A549 (cell line): ENCODE measurements at regions not wholly inside any gene's neighbourhood (a gene's known extent, or its start where the extent isn't known, plus 50 kb on each side); places are given as distances from the start of the nearest gene placed in this dataset.

ENCODE experiments used
- ATAC-seq, 2 experiments: fragments of 200-7000 bp in 1 of 2; fragments of >200 bp in 1 of 2; cut with Nextera tagmentation in 1 of 2; cut with Tn5 transposase in 1 of 2; 3 replicates each; pipeline versions ENCODE4 v1.8.0 to v1.9.1; 2018 to 2020; ENCODE audit warnings: mild to moderate bottlenecking in 1 of 2, moderate library complexity in 1 of 2
- CTCF ChIA-PET: fragments of 300-600 bp; sonication (Branson Sonifier 250); formaldehyde crosslinking; extraction: SDS; loops from one replicate; lab custom pipeline; 2021; ENCODE audit warnings: antibody characterized with exemption, inconsistent platforms; lab: Yijun Ruan, JAX
- POLR2A ChIA-PET: fragments of 350-600 bp; formaldehyde crosslinking; extraction: SDS; loops from one replicate; lab custom pipeline; 2021; ENCODE audit warnings: antibody characterized with exemption, inconsistent platforms; lab: Yijun Ruan, JAX
- DNase-seq, 2 experiments: peaks; one replicate each; pipeline versions ENCODE4 v3.0.0 to v3.0.0-alpha.2; 2011 to 2016; ENCODE audit warnings: low read depth in 1 of 2, low spot score in 1 of 2
- FAIRE-seq: peaks from 2 replicates; lab custom pipeline; 2011; peaks lifted over from hg19 to GRCh38; lab: Jason Lieb, UNC
- H3K27ac ChIP-seq, 2 experiments: fragments of >200 bp; sonication (Bioruptor Twin); formaldehyde crosslinking; 3 replicates each; pipeline ENCODE4 v1.5.1; 2016 to 2017
- H3K4me1 ChIP-seq: fragments of >200 bp; sonication (Bioruptor Twin); formaldehyde crosslinking; 3 replicates; pipeline ENCODE4 v1.6.1; 2016
- H3K4me2 ChIP-seq: fragments of >200 bp; sonication (Bioruptor Twin); formaldehyde crosslinking; 3 replicates; pipeline ENCODE4 v1.6.1; 2016
- H3K4me3 ChIP-seq: fragments of >200 bp; sonication (Bioruptor Twin); formaldehyde crosslinking; 3 replicates; pipeline ENCODE4 v1.5.1; 2016
- H3K9me3 ChIP-seq: fragments of >200 bp; sonication (Bioruptor Twin); formaldehyde crosslinking; 3 replicates; pipeline ENCODE4 v1.6.1; 2016
- BHLHE40 ChIP-seq: IDR thresholded peaks from 2 replicates; pipeline ENCODE4 v1.6.1; 2012; ENCODE audit warnings: low read depth, low read length, inconsistent platforms
- CBX2 ChIP-seq: fragments of 200-600 bp; sonication (generic); IDR thresholded peaks from 2 replicates; pipeline ENCODE4 v1.6.1; 2016; ENCODE audit warnings: low read depth, mild to moderate bottlenecking, borderline replicate concordance
- CBX8 ChIP-seq: fragments of 200-600 bp; sonication (generic); IDR thresholded peaks from 2 replicates; pipeline ENCODE4 v1.6.1; 2016
- CHD2 ChIP-seq: fragments of 150-350 bp; IDR thresholded peaks from 2 replicates; pipeline ENCODE4 v1.6.1; 2014; ENCODE audit warnings: low read length; ENCODE audit not compliant: partially characterized antibody
- EHMT2 ChIP-seq: fragments of 200-600 bp; sonication (generic); IDR thresholded peaks from 2 replicates; pipeline ENCODE4 v1.6.1; 2016; ENCODE audit warnings: antibody characterized with exemption, low read depth, mild to moderate bottlenecking, moderate library complexity
- FOSB ChIP-seq: fragments of 250-450 bp; sonication (Bioruptor Pico); IDR thresholded peaks from 2 replicates; pipeline ENCODE4 v1.5.0; 2020; ENCODE audit warnings: mild to moderate bottlenecking, moderate library complexity
- HOXA7 ChIP-seq: fragments of 250-450 bp; sonication (Bioruptor Pico); IDR thresholded peaks from 2 replicates; pipeline ENCODE4 v1.5.0; 2020; ENCODE audit warnings: mild to moderate bottlenecking, moderate library complexity
- HOXB13 ChIP-seq: fragments of 250-450 bp; sonication (Bioruptor Pico); IDR thresholded peaks from 2 replicates; pipeline ENCODE4 v1.5.0; 2020; ENCODE audit warnings: low read depth, mild to moderate bottlenecking, moderate library complexity
- JUN ChIP-seq, 2 experiments: fragments of >200 bp; sonication (Bioruptor Twin); formaldehyde crosslinking; IDR thresholded peaks; 2 replicates in 1 of 2; 3 replicates in 1 of 2; pipeline ENCODE4 v1.6.1; 2016 to 2017
- KDM1A ChIP-seq: fragments of 200-600 bp; sonication (generic); IDR thresholded peaks from 2 replicates; pipeline ENCODE4 v1.6.1; 2016; ENCODE audit warnings: low read depth, mild to moderate bottlenecking
- KDM5A ChIP-seq: fragments of 200-600 bp; sonication (generic); IDR thresholded peaks from 2 replicates; pipeline ENCODE4 v1.6.1; 2016; ENCODE audit warnings: antibody characterized with exemption, mild to moderate bottlenecking
- MAFK ChIP-seq: fragments of 450-650 bp; IDR thresholded peaks from 2 replicates; pipeline ENCODE4 v1.6.1; 2014; ENCODE audit not compliant: partially characterized antibody
- POLR2A ChIP-seq: IDR thresholded peaks from 2 replicates; pipeline ENCODE4 v1.6.1; 2012; ENCODE audit warnings: mild to moderate bottlenecking, low read length
- RAD21 ChIP-seq, 2 experiments: fragments of >200 bp in 1 of 2; sonication (Bioruptor Twin) in 1 of 2; formaldehyde crosslinking in 1 of 2; IDR thresholded peaks in 1 of 2; conservative IDR thresholded peaks in 1 of 2; 2 replicates in 1 of 2; 3 replicates in 1 of 2; pipeline ENCODE4 v1.6.1; 2012 to 2018; ENCODE audit warnings: inconsistent platforms in 1 of 2
- RARB ChIP-seq: fragments of 250-450 bp; sonication (Bioruptor Pico); IDR thresholded peaks from 2 replicates; pipeline ENCODE4 v1.8.0; 2021; ENCODE audit warnings: mild to moderate bottlenecking, moderate library complexity
- RCOR1 ChIP-seq: fragments of 150-350 bp; IDR thresholded peaks from 2 replicates; pipeline ENCODE4 v1.6.1; 2014; ENCODE audit warnings: antibody characterized with exemption, low read length, low read depth
- SMC3 ChIP-seq: fragments of >200 bp; sonication (Bioruptor Twin); formaldehyde crosslinking; IDR thresholded peaks from 3 replicates; pipeline ENCODE4 v1.6.1; 2018; ENCODE audit warnings: inconsistent platforms
- TP53 ChIP-seq: fragments of 250-450 bp; sonication (Bioruptor Pico); IDR thresholded peaks from 2 replicates; pipeline ENCODE4 v1.5.0; 2021; ENCODE audit warnings: mild to moderate bottlenecking, moderate library complexity
- ZC3H11A ChIP-seq: fragments of 450-650 bp; IDR thresholded peaks from 2 replicates; pipeline ENCODE4 v1.6.1; 2014; ENCODE audit warnings: antibody characterized with exemption, mild to moderate bottlenecking
- ZFP36 ChIP-seq: fragments of 450-650 bp; IDR thresholded peaks from 2 replicates; pipeline ENCODE4 v1.6.1; 2014; ENCODE audit warnings: borderline replicate concordance; ENCODE audit not compliant: partially characterized antibody
- ZNF302 ChIP-seq: fragments of 250-450 bp; sonication (Bioruptor Pico); IDR thresholded peaks from 2 replicates; pipeline ENCODE4 v1.9.0; 2021; ENCODE audit warnings: inconsistent platforms, mild to moderate bottlenecking, moderate library complexity
- ZSCAN20 ChIP-seq: fragments of 250-450 bp; sonication (Bioruptor Pico); IDR thresholded peaks from 2 replicates; pipeline ENCODE4 v1.8.0; 2022; ENCODE audit warnings: mild to moderate bottlenecking, moderate library complexity
- WGBS: methylation state at CpG from one replicate; pipeline ENCODE4 v1.1.6; 2017; ENCODE audit errors: missing lambda C conversion rate; 5-methylcytosine and 5-hydroxymethylcytosine counted together
- TF ChIP-seq, protein P1 (sequence below): fragments of >200 bp; sonication (Bioruptor Twin); formaldehyde crosslinking; IDR thresholded peaks from 3 replicates; pipeline ENCODE4 v1.6.1; 2016
- TF ChIP-seq, protein P2 (sequence below): fragments of 450-650 bp; IDR thresholded peaks from 2 replicates; pipeline ENCODE4 v1.6.1; 2014; ENCODE audit warnings: antibody characterized with exemption
- TF ChIP-seq, protein P3 (sequence below): IDR thresholded peaks from 2 replicates; pipeline ENCODE4 v1.6.1; 2012; ENCODE audit warnings: low read depth, borderline replicate concordance

DNA sequence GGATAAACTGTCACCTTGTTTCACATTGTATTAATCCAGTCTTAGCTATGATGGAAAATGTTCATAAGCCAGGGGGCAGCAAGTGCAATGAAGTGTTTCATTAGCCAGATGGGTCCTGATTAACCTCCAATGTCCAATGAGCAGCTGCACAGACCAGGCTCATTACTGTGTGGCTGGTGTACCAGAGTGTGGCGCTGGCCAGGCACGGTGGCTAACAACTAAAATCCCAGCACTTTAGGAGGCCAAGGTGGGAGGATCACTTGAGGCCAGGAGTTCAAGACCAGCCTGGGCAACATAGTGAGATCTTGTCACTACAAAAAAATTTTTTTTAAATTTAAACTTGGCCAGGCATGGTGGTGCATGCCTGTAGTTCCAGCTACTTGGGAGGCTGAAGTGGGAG is 201.7 kb upstream of the FOXQ1 start (continued):
- TF ChIP-seq ZNF302 (CRISPR knock-in tag), result no peak
- TF ChIP-seq, protein P1, sequence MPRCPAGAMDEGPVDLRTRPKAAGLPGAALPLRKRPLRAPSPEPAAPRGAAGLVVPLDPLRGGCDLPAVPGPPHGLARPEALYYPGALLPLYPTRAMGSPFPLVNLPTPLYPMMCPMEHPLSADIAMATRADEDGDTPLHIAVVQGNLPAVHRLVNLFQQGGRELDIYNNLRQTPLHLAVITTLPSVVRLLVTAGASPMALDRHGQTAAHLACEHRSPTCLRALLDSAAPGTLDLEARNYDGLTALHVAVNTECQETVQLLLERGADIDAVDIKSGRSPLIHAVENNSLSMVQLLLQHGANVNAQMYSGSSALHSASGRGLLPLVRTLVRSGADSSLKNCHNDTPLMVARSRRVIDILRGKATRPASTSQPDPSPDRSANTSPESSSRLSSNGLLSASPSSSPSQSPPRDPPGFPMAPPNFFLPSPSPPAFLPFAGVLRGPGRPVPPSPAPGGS, result no peak
- no peak for TF ChIP-seq EHMT2
- TF ChIP-seq RAD21 (conservative IDR thresholded peaks at IDR 0.05 in 1 of 2, IDR thresholded peaks at IDR 0.05 in 1 of 2), result no peak
- no peak for TF ChIP-seq POLR2A

DNA sequence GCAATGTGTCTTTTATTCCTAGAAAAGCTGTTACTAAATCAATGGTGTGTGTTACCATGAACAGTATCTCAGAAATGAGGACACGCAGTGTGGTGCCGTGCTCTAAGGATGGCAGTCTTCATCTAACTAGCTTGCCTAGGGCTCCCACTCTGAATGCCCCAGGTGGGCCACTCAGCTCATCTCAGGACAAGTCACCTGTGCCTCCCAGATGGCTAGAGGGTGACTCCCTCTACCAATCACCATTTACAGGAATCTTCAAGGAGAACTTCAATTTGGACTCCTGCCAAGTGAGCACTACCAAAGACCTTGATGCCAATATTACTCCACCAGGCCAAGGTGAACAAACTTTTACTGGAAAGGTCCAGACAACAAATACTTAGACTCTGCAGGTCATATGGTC is 202.8 kb upstream of the FOXQ1 start:
- WGBS, result 45% methylated on average over 2 of the region's 2 CpGs
- Histone ChIP-seq H3K4me1 (peaks cover 9% of the 10 kb centered on the region; the same call in 1 of the 3 replicates), H3K9me3 (no peaks in the 10 kb centered on the region), H3K4me2 (no peak overlapping the region), H3K27ac (no peak overlapping the region), H3K4me3 (no peak overlapping the region)
- no peak for ATAC-seq
- no peak for TF ChIP-seq BHLHE40
- ChIA-PET CTCF (interaction anchor here (1.3 kb wide), 1 partner anchor 38 kb away, joined by 4 read pairs; no protein-coding TSS in a partner anchor), POLR2A (interaction anchor here (1.0 kb wide), 1 partner anchor 202 kb away, joined by 4 read pairs; the partner anchor contains the start of gene FOXQ1)
- DNase-seq, result no peak
- FAIRE-seq, result no peak

DNA sequence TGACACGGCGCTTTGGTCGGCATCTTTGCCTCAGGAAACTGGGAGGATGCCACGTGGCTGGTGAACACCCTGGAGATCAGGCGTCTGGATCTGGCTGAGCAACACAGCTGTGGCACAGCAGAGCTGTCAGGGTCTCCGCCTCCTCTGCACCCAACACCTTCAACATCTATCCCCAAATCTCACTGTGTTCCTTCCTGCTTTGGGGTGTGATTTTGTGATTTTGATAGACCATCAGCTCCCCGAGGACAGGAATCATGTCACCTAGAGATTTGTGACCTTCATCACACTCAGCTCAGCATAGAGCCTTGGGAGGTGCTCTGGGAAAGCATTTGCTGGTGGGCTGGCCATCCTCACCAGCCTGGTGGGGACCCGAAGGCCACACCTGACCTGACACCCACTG is 203.7 kb upstream of the FOXQ1 start:
- 51% methylated on average over 6 of the region's 8 CpGs for WGBS
- TF ChIP-seq EHMT2 (no peak), CBX8 (no peak), MAFK (no peak), RARB (no peak), HOXB13 (CRISPR knock-in tag) (no peak), CBX2 (no peak), RCOR1 (no peak), ZSCAN20 (CRISPR knock-in tag) (no peak), JUN (IDR thresholded peaks at IDR 0.05) (no peak), SMC3 (no peak), HOXA7 (CRISPR knock-in tag) (no peak), KDM5A (no peak), FOSB (CRISPR knock-in tag) (no peak)
- TF ChIP-seq, protein P1, result no peak
- no peaks in the 10 kb centered on the region for H3K9me3 ChIP-seq
- no peak overlapping the region for H3K27ac ChIP-seq
- no peak overlapping the region for H3K4me3 ChIP-seq
- no peak for DNase-seq
- FAIRE-seq, result no peak
- ChIA-PET POLR2A (no interaction called here), CTCF (no interaction called here)
- H3K4me1 ChIP-seq, result peaks cover 9% of the 10 kb centered on the region; the same call in 1 of the 3 replicates
- H3K4me2 ChIP-seq, result no peak overlapping the region
- ATAC-seq, result no peak

DNA sequence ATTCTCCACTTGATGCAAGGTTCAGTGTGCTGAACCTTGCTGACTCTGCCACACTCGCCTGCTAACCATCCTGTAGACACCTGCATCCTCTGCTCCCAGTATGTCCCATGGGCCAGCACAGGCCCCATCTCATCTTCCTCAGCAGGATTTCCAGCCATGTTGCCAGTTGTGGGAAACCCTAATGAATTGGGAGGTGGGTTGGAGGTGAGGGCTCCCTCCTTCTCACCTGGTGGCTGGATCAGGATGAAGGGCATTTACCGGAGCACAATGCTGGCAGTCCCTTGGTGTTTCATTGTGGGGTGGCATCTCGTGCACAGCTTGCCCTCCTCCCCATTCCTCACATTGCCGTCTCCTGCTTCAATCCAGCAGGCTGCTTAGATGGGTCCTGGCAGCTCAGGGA is 204.3 kb upstream of the FOXQ1 start:
- no peak overlapping the region for H3K4me3 ChIP-seq
- H3K4me1 ChIP-seq, result peaks cover 9% of the 10 kb centered on the region; the same call in 1 of the 3 replicates
- no peaks in the 10 kb centered on the region for H3K9me3 ChIP-seq
- 46% methylated on average over 4 of the region's 4 CpGs for WGBS
- TF ChIP-seq ZC3H11A, result no peak
- no peak for TF ChIP-seq ZFP36
- no peak for TF ChIP-seq ZSCAN20 (CRISPR knock-in tag)
- TF ChIP-seq FOSB (CRISPR knock-in tag), result no peak
- TF ChIP-seq KDM1A, result no peak
- TF ChIP-seq BHLHE40, result no peak
- TF ChIP-seq, protein P2, sequence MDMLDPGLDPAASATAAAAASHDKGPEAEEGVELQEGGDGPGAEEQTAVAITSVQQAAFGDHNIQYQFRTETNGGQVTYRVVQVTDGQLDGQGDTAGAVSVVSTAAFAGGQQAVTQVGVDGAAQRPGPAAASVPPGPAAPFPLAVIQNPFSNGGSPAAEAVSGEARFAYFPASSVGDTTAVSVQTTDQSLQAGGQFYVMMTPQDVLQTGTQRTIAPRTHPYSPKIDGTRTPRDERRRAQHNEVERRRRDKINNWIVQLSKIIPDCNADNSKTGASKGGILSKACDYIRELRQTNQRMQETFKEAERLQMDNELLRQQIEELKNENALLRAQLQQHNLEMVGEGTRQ, result no peak
- TF ChIP-seq, protein P3, sequence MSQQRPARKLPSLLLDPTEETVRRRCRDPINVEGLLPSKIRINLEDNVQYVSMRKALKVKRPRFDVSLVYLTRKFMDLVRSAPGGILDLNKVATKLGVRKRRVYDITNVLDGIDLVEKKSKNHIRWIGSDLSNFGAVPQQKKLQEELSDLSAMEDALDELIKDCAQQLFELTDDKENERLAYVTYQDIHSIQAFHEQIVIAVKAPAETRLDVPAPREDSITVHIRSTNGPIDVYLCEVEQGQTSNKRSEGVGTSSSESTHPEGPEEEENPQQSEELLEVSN, result no peak
- TF ChIP-seq, protein P1, result no peak
- TF ChIP-seq RAD21 (conservative IDR thresholded peaks at IDR 0.05 in 1 of 2, IDR thresholded peaks at IDR 0.05 in 1 of 2), result no peak
- TF ChIP-seq TP53 (CRISPR knock-in tag), result no peak
- no peak for TF ChIP-seq CHD2
- POLR2A ChIA-PET, result no interaction called here
- ATAC-seq (no peak), FAIRE-seq (no peak), DNase-seq (no peak)
- CTCF ChIA-PET, result no interaction called here
- no peak overlapping the region for H3K27ac ChIP-seq
- no peak overlapping the region for H3K4me2 ChIP-seq
